ENCODE measurements at regions not wholly inside any gene's neighbourhood (a gene's known extent, or its start where the extent isn't known, plus 50 kb on each side); places are given as distances from the start of the nearest gene placed in this dataset.

DNA sequence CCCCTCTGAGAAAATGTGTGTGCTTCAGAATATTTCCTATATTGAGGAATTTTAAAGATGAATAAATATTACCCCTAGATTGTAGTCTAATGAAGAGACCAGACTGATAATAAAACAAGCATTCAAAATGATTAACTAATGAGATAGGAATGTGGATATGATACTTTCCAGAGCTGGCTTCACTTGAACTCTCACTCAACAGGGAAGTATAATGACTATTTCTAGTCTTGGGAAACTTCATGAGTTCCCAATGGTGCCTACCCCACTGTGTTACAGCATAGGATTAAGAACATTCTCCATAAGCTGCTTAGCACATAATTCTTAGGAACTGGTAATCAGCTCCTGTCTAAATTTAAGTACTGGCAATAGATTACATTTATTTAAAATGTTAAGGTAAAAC, 261.5 kb upstream of the ZNF385D start:
- TF ChIP-seq ISL1 (CRISPR knock-in tag; IDR thresholded peaks at IDR 0.05) = peak; percentile 84
- TF ChIP-seq TOX (CRISPR knock-in tag; IDR thresholded peaks at IDR 0.05; ENCODE audit: borderline replicate concordance) = no peak
- TF ChIP-seq, protein P1, sequence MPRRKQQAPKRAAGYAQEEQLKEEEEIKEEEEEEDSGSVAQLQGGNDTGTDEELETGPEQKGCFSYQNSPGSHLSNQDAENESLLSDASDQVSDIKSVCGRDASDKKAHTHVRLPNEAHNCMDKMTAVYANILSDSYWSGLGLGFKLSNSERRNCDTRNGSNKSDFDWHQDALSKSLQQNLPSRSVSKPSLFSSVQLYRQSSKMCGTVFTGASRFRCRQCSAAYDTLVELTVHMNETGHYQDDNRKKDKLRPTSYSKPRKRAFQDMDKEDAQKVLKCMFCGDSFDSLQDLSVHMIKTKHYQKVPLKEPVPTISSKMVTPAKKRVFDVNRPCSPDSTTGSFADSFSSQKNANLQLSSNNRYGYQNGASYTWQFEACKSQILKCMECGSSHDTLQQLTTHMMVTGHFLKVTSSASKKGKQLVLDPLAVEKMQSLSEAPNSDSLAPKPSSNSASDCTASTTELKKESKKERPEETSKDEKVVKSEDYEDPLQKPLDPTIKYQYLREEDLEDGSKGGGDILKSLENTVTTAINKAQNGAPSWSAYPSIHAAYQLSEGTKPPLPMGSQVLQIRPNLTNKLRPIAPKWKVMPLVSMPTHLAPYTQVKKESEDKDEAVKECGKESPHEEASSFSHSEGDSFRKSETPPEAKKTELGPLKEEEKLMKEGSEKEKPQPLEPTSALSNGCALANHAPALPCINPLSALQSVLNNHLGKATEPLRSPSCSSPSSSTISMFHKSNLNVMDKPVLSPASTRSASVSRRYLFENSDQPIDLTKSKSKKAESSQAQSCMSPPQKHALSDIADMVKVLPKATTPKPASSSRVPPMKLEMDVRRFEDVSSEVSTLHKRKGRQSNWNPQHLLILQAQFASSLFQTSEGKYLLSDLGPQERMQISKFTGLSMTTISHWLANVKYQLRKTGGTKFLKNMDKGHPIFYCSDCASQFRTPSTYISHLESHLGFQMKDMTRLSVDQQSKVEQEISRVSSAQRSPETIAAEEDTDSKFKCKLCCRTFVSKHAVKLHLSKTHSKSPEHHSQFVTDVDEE (CRISPR knock-in tag; IDR thresholded peaks at IDR 0.05) = no peak
- ATAC-seq = no peak

DNA sequence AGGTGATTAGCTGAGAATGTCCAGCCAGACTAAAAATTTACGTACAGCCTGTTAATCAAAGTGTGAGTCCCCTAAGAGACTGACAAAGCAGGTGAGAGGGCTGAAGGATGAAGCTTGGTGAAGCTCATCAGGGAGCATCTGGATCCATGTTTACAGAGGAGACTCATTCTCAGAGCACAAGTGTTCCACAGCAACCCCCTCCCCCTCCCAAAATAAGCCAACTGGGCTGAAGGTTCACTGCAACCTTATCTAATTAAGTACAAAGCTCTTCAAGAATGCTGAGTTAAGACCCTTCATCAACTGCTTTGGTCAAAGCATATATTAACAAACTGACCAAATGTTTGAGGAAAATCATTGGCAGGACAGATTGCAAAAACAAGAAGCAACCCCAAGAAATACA, 262.6 kb upstream of the ZNF385D start:
- no peak for ATAC-seq
- TF ChIP-seq TOX (CRISPR knock-in tag; IDR thresholded peaks at IDR 0.05; ENCODE audit: borderline replicate concordance) (no peak), GLIS3 (CRISPR knock-in tag; IDR thresholded peaks at IDR 0.05) (no peak), OSR1 (CRISPR knock-in tag; IDR thresholded peaks at IDR 0.05) (no peak), ZNF8 (CRISPR knock-in tag; IDR thresholded peaks at IDR 0.05) (no peak), BACH2 (CRISPR knock-in tag; IDR thresholded peaks at IDR 0.05; ENCODE audit: borderline replicate concordance) (no peak), ZC3H10 (CRISPR knock-in tag; IDR thresholded peaks at IDR 0.05) (no peak), SNAI2 (CRISPR knock-in tag; IDR thresholded peaks at IDR 0.05) (no peak), ZNF565 (CRISPR knock-in tag; conservative IDR thresholded peaks at IDR 0.05; ENCODE audit: low read depth) (no peak), CSDC2 (CRISPR knock-in tag; IDR thresholded peaks at IDR 0.05) (no peak), ARNTL (CRISPR knock-in tag; IDR thresholded peaks at IDR 0.05; ENCODE audit: borderline replicate concordance, low read depth) (no peak)
- TF ChIP-seq, protein P2, sequence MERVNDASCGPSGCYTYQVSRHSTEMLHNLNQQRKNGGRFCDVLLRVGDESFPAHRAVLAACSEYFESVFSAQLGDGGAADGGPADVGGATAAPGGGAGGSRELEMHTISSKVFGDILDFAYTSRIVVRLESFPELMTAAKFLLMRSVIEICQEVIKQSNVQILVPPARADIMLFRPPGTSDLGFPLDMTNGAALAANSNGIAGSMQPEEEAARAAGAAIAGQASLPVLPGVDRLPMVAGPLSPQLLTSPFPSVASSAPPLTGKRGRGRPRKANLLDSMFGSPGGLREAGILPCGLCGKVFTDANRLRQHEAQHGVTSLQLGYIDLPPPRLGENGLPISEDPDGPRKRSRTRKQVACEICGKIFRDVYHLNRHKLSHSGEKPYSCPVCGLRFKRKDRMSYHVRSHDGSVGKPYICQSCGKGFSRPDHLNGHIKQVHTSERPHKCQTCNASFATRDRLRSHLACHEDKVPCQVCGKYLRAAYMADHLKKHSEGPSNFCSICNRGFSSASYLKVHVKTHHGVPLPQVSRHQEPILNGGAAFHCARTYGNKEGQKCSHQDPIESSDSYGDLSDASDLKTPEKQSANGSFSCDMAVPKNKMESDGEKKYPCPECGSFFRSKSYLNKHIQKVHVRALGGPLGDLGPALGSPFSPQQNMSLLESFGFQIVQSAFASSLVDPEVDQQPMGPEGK (CRISPR knock-in tag; IDR thresholded peaks at IDR 0.05; ENCODE audit: borderline replicate concordance) = no peak
- TF ChIP-seq, protein P1 (CRISPR knock-in tag; IDR thresholded peaks at IDR 0.05) = no peak
- TF ChIP-seq, protein P3, sequence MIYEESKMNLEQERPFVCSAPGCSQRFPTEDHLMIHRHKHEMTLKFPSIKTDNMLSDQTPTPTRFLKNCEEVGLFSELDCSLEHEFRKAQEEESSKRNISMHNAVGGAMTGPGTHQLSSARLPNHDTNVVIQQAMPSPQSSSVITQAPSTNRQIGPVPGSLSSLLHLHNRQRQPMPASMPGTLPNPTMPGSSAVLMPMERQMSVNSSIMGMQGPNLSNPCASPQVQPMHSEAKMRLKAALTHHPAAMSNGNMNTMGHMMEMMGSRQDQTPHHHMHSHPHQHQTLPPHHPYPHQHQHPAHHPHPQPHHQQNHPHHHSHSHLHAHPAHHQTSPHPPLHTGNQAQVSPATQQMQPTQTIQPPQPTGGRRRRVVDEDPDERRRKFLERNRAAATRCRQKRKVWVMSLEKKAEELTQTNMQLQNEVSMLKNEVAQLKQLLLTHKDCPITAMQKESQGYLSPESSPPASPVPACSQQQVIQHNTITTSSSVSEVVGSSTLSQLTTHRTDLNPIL (CRISPR knock-in tag; IDR thresholded peaks at IDR 0.05; ENCODE audit: low read depth) = no peak
- TF ChIP-seq, protein P4, sequence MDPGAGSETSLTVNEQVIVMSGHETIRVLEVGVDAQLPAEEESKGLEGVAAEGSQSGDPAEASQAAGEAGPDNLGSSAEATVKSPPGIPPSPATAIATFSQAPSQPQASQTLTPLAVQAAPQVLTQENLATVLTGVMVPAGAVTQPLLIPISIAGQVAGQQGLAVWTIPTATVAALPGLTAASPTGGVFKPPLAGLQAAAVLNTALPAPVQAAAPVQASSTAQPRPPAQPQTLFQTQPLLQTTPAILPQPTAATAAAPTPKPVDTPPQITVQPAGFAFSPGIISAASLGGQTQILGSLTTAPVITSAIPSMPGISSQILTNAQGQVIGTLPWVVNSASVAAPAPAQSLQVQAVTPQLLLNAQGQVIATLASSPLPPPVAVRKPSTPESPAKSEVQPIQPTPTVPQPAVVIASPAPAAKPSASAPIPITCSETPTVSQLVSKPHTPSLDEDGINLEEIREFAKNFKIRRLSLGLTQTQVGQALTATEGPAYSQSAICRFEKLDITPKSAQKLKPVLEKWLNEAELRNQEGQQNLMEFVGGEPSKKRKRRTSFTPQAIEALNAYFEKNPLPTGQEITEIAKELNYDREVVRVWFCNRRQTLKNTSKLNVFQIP (CRISPR knock-in tag; IDR thresholded peaks at IDR 0.05; ENCODE audit: borderline replicate concordance, low read depth) = no peak

DNA sequence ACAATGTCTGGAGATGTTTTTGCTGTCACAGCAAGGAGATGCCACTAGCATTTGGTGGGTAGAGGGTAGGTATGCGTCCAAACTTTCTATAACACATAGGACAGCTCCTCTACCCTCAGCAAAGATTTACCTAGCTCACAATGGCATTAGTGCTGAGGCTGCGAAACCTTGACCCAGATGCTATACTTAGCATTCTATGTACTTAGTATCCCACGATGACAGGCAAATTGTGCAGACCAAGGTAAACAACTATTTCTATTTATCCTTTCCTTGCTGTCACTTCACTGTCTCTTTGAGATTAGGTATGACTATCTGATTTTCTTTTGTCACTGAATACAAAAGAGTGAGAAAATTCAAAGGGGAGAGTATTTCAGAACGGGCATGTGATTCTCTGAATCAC, 265.2 kb upstream of the ZNF385D start:
- no peak for ATAC-seq
- TF ChIP-seq BACH2 (CRISPR knock-in tag; IDR thresholded peaks at IDR 0.05; ENCODE audit: borderline replicate concordance) (no peak), ZNF565 (CRISPR knock-in tag; conservative IDR thresholded peaks at IDR 0.05; ENCODE audit: low read depth) (no peak), RARB (CRISPR knock-in tag; IDR thresholded peaks at IDR 0.05) (no peak), ESRRG (CRISPR knock-in tag; IDR thresholded peaks at IDR 0.05) (no peak), ZNF8 (CRISPR knock-in tag; IDR thresholded peaks at IDR 0.05) (no peak), SNAI2 (CRISPR knock-in tag; IDR thresholded peaks at IDR 0.05) (no peak), GLIS3 (CRISPR knock-in tag; IDR thresholded peaks at IDR 0.05) (no peak), ISL1 (CRISPR knock-in tag; IDR thresholded peaks at IDR 0.05) (no peak), ZFP30 (CRISPR knock-in tag; IDR thresholded peaks at IDR 0.05) (no peak), ARNTL (CRISPR knock-in tag; IDR thresholded peaks at IDR 0.05; ENCODE audit: borderline replicate concordance, low read depth) (no peak), TCF4 (CRISPR knock-in tag; IDR thresholded peaks at IDR 0.05; ENCODE audit: borderline replicate concordance) (no peak), ZFP3 (CRISPR knock-in tag; IDR thresholded peaks at IDR 0.05) (no peak)
- TF ChIP-seq, protein P2 (CRISPR knock-in tag; IDR thresholded peaks at IDR 0.05; ENCODE audit: borderline replicate concordance) = no peak
- TF ChIP-seq, protein P5, sequence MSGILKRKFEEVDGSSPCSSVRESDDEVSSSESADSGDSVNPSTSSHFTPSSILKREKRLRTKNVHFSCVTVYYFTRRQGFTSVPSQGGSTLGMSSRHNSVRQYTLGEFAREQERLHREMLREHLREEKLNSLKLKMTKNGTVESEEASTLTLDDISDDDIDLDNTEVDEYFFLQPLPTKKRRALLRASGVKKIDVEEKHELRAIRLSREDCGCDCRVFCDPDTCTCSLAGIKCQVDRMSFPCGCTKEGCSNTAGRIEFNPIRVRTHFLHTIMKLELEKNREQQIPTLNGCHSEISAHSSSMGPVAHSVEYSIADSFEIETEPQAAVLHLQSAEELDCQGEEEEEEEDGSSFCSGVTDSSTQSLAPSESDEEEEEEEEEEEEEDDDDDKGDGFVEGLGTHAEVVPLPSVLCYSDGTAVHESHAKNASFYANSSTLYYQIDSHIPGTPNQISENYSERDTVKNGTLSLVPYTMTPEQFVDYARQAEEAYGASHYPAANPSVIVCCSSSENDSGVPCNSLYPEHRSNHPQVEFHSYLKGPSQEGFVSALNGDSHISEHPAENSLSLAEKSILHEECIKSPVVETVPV (CRISPR knock-in tag; IDR thresholded peaks at IDR 0.05) = no peak

Data from SK-N-SH treated with all-trans-retinoic acid at 6 μM for 48 hours (cell line).